ENCODE measurements at regions not wholly inside any gene's neighbourhood (a gene's known extent, or its start where the extent isn't known, plus 50 kb on each side); places are given as distances from the start of the nearest gene placed in this dataset.

GRCh38 chrX:99653352-99653751 lies 756.7 kb downstream of the PCDH19 start:
- no peak overlapping the region for H4K8ac ChIP-seq (ENCODE audit: low read depth in 2 of 2, low read length in 2 of 2)
- H3K4me3 ChIP-seq (ENCODE audit: insufficient read depth, low read depth, low read length), result no peak overlapping the region
- ChIA-PET POLR2A (ENCODE audit: unreplicated experiment) (no interaction called here), CTCF (no interaction called here)
- TF ChIP-seq POLR2A (IDR thresholded peaks at IDR 0.05; ENCODE audit: low read depth, low read length) (no peak), MAZ (IDR thresholded peaks at IDR 0.05; ENCODE audit: borderline replicate concordance, low read depth, low read length) (no peak), RAD21 (IDR thresholded peaks at IDR 0.05; ENCODE audit: low read length) (no peak), USF2 (IDR thresholded peaks at IDR 0.05; ENCODE audit: low read depth, low read length) (no peak), RFX5 (IDR thresholded peaks at IDR 0.05; ENCODE audit: low read depth, low read length) (no peak), NFE2L2 (IDR thresholded peaks at IDR 0.05; ENCODE audit: low read depth, low read length) (no peak), MXI1 (IDR thresholded peaks at IDR 0.05; ENCODE audit: borderline replicate concordance, low read depth, low read length) (no peak), BHLHE40 (IDR thresholded peaks at IDR 0.05; ENCODE audit: low read depth, low read length) (no peak), RCOR1 (IDR thresholded peaks at IDR 0.05; ENCODE audit: insufficient replicate concordance, low read length) (no peak), SMC3 (IDR thresholded peaks at IDR 0.05; ENCODE audit: low read depth, low read length) (no peak), MAFK (IDR thresholded peaks at IDR 0.05; ENCODE audit: low read depth, low read length) (no peak), ELK1 (IDR thresholded peaks at IDR 0.05; ENCODE audit: borderline replicate concordance, low read depth, low read length) (no peak), CEBPB (IDR thresholded peaks at IDR 0.05; ENCODE audit: low read depth, low read length) (no peak), CTCF (conservative IDR thresholded peaks at IDR 0.05; ENCODE audit: low read depth, low read length) (no peak), FOS (IDR thresholded peaks at IDR 0.05; ENCODE audit: low read depth, low read length) (no peak), CHD1 (IDR thresholded peaks at IDR 0.05; ENCODE audit: low read depth, low read length) (no peak)
- H3K9me3 ChIP-seq (ENCODE audit: control insufficient read depth, insufficient read depth, low read length), result no peaks in the 10 kb centered on the region
- ATAC-seq (ENCODE audit: low read depth) (no peak), DNase-seq (no peak)
- H3K23ac ChIP-seq (ENCODE audit: low read depth, low read length), result no peak overlapping the region
- intact Hi-C loops (cut with micrococcal nuclease) (no loop called here), in situ Hi-C loops (cut with MboI; ENCODE audit: low sequenced_read_pairs) (no loop called here), dilution Hi-C loops (cut with HindIII; ENCODE audit: low sequenced_read_pairs, unreplicated experiment) (no loop called here)
- H2BK15ac ChIP-seq (ENCODE audit: low read depth, low read length), result no peak overlapping the region
- H3K36me3 ChIP-seq (ENCODE audit: control insufficient read depth, insufficient read depth, low read length), result no peaks in the 10 kb centered on the region
- H4K91ac ChIP-seq (ENCODE audit: insufficient read depth, low read depth, low read length), result no peak overlapping the region
- no peaks in the 10 kb centered on the region for H3K27me3 ChIP-seq (ENCODE audit: control insufficient read depth, insufficient read depth, low read length)
- no peak overlapping the region for H3K4me2 ChIP-seq (ENCODE audit: low read depth, low read length)
- H2BK120ac ChIP-seq (ENCODE audit: low read depth, low read length), result no peak overlapping the region
- no peaks in the 10 kb centered on the region for H3K79me1 ChIP-seq (ENCODE audit: low read depth in 1 of 2, low read length in 2 of 2)
- no peak overlapping the region for H3K9ac ChIP-seq (ENCODE audit: low read depth, low read length)
- no peaks in the 10 kb centered on the region for H3K4me1 ChIP-seq (ENCODE audit: control insufficient read depth, insufficient read depth, low read length)
- H3K4ac ChIP-seq (ENCODE audit: low read depth, low read length), result no peak overlapping the region
- H3K56ac ChIP-seq (ENCODE audit: extremely low read depth, insufficient read depth, low read length), result no peak overlapping the region
- H4K5ac ChIP-seq (ENCODE audit: low read depth, low read length), result no peak overlapping the region
- H4K20me1 ChIP-seq (ENCODE audit: insufficient read depth, low read length), result no peaks in the 10 kb centered on the region
- H2AK5ac ChIP-seq (ENCODE audit: low read depth, low read length), result no peak overlapping the region
- H2BK5ac ChIP-seq (ENCODE audit: low read depth, low read length, poor library complexity, severe bottlenecking), result no peak overlapping the region
- no peak overlapping the region for H3K27ac ChIP-seq (ENCODE audit: insufficient read depth, low read length)
- no peaks in the 10 kb centered on the region for H3K9me1 ChIP-seq (ENCODE audit: insufficient read depth, low read length)
- WGBS, 2 experiments (ENCODE audit: extremely low coverage in 2 of 2, insufficient read length in 1 of 2), result no CpG with 5 or more reads among the region's 1 CpG
- H3K18ac ChIP-seq (ENCODE audit: low read depth, low read length), result no peak overlapping the region
- no TSS peak for BruUV-seq (replicated peaks)
- H2AFZ ChIP-seq (replicated peaks; ENCODE audit: low read length, poor library complexity), result no peak overlapping the region
- H2AK9ac ChIP-seq (replicated peaks; ENCODE audit: low read depth, low read length, poor library complexity), result no peak overlapping the region
- H3K14ac ChIP-seq (replicated peaks; ENCODE audit: low read depth, low read length), result no peak overlapping the region
- H2BK20ac ChIP-seq (ENCODE audit: low read depth, low read length), result no peak overlapping the region

Measured in IMR-90 (cell line).